WERI-Rb-1 (cell line): ENCODE measurements at regions not wholly inside any gene's neighbourhood (a gene's known extent, or its start where the extent isn't known, plus 50 kb on each side); places are given as distances from the start of the nearest gene placed in this dataset.

ENCODE experiments used
- DNase-seq: peaks from one replicate; pipeline ENCODE4 v3.0.0-alpha.2; 2020
- H3K27ac ChIP-seq: fragments of 250-450 bp; sonication (Bioruptor Pico); 2 replicates; pipeline ENCODE4 v1.5.1; 2020; ENCODE audit warnings: mild to moderate bottlenecking, moderate library complexity
- H3K27me3 ChIP-seq: fragments of 250-450 bp; sonication (Bioruptor Pico); 2 replicates; pipeline ENCODE4 v1.5.1; 2021; ENCODE audit warnings: mild to moderate bottlenecking, low read depth, moderate library complexity; ENCODE audit not compliant: insufficient read depth, severe bottlenecking
- H3K36me3 ChIP-seq: fragments of 250-450 bp; sonication (Bioruptor Pico); 2 replicates; pipeline ENCODE4 v1.5.1; 2020; ENCODE audit warnings: mild to moderate bottlenecking, moderate library complexity
- H3K4me3 ChIP-seq: 2 replicates; pipeline ENCODE4 v1.5.1; 2011; ENCODE audit warnings: low read depth, mild to moderate bottlenecking, control low read depth, low read length
- H3K9me3 ChIP-seq: fragments of 250-450 bp; sonication (Bioruptor Pico); 2 replicates; pipeline ENCODE4 v1.5.1; 2021; ENCODE audit warnings: mild to moderate bottlenecking, moderate library complexity; ENCODE audit not compliant: severe bottlenecking
- TF ChIP-seq, protein P1 (sequence below): IDR thresholded peaks from 2 replicates; pipeline ENCODE4 v1.5.1; 2011; ENCODE audit warnings: low read depth, mild to moderate bottlenecking, control low read depth, inconsistent platforms, low read length

DNA sequence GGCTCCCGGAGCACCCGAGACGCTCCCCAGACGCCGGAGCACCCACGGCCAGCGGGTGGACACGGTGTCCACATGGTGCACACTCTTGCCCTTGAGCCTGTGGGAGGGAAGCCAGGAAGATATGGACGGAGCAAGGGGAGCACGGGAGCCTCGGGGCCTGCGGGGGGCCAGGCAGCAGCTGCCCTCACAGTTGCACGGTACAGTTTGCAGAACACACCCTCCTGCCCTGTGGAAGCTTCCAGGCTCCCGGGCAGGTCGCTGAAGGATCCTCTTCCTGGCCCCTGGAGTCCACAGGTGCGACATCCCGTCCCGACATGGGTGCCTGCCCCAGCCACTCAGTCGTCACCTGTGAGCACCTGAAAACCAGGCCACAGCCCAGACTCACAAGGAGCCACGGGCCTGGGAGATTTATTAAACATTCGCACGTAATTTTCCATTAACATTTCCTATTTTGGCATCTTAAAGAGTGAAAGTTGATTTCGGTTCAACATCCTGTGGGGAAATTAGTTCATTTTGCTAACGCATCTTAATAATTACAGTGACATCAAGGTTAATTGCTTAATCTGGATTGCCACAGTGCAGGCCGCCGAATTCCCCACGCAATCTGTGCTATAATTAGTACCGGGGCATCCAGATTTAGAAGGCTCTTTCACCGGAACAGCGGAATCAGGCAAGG, 253.3 kb downstream of the BRD1 start:
- H3K27me3 ChIP-seq: no peaks in the 10 kb centered on the region
- no peaks in the 10 kb centered on the region for H3K9me3 ChIP-seq

DNA sequence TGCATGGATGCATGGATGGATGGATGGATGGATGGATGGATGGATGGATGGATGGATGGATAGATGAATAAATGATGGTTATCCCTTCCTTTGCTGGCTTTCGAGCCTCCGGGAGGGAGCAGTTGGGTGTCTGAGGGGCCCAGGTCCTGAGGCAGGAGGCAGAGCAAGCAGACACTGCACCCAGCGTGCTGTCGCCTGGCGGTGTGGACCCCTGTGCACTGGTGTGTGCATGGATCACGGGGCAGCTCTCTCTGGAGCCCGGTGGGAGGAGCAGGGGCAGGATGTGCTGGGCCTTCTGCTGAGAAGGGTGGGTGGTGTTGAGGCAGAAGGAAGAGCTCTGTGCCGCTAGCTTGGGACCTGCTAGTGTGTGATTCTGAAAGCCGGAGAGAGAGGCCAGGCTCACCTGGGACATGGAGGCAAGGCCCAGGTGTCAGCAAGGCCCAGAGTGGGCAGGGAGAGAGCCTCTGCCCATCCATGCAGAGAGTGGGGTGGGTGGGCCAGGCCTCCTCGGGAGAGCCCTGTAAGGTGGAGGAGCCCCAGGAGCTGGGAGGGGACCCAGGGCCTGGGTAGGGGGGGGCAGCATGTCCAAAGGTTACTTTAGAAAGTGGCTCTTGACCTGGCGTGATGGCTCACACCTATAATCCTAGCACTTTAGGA, 254.4 kb downstream of the BRD1 start:
- TF ChIP-seq, protein P1, sequence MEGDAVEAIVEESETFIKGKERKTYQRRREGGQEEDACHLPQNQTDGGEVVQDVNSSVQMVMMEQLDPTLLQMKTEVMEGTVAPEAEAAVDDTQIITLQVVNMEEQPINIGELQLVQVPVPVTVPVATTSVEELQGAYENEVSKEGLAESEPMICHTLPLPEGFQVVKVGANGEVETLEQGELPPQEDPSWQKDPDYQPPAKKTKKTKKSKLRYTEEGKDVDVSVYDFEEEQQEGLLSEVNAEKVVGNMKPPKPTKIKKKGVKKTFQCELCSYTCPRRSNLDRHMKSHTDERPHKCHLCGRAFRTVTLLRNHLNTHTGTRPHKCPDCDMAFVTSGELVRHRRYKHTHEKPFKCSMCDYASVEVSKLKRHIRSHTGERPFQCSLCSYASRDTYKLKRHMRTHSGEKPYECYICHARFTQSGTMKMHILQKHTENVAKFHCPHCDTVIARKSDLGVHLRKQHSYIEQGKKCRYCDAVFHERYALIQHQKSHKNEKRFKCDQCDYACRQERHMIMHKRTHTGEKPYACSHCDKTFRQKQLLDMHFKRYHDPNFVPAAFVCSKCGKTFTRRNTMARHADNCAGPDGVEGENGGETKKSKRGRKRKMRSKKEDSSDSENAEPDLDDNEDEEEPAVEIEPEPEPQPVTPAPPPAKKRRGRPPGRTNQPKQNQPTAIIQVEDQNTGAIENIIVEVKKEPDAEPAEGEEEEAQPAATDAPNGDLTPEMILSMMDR: no peak
- H3K9me3 ChIP-seq: no peaks in the 10 kb centered on the region

More for the DNA sequence above, 253.3 kb downstream of the BRD1 start:
- Histone ChIP-seq H3K27ac (no peak overlapping the region), H3K36me3 (no peaks in the 10 kb centered on the region), H3K4me3 (no peak overlapping the region)
- TF ChIP-seq, protein P1: no peak
- DNase-seq: no peak

DNA sequence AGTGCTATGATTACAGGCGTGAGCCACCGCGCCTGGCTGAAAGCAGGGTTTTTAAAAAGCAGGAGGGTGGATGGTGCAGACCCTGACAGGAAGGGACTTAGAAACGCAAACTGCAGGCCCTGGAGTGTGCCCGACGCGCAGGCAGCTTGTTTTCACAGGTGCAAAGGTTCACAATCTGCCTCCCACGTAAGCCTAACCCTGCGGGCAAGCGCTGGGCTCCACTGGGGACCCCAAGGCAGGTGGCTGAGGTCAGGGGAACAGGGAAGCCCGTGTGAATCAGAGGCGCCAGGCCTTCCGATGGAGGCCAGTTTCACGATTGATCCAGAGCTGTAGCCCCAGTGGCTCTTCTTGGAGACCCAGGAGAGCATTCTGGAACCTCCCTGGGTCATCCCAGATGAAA, 256.3 kb downstream of the BRD1 start:
- Histone ChIP-seq H3K4me3 (no peak overlapping the region), H3K27ac (no peak overlapping the region), H3K36me3 (no peaks in the 10 kb centered on the region), H3K27me3 (no peaks in the 10 kb centered on the region), H3K9me3 (no peaks in the 10 kb centered on the region)
- TF ChIP-seq, protein P1: no peak
- DNase-seq: no peak

More for the DNA sequence above, 254.4 kb downstream of the BRD1 start:
- H3K36me3 ChIP-seq: no peaks in the 10 kb centered on the region
- no peak overlapping the region for H3K27ac ChIP-seq
- H3K4me3 ChIP-seq: no peak overlapping the region
- no peaks in the 10 kb centered on the region for H3K27me3 ChIP-seq
- DNase-seq: no peak

DNA sequence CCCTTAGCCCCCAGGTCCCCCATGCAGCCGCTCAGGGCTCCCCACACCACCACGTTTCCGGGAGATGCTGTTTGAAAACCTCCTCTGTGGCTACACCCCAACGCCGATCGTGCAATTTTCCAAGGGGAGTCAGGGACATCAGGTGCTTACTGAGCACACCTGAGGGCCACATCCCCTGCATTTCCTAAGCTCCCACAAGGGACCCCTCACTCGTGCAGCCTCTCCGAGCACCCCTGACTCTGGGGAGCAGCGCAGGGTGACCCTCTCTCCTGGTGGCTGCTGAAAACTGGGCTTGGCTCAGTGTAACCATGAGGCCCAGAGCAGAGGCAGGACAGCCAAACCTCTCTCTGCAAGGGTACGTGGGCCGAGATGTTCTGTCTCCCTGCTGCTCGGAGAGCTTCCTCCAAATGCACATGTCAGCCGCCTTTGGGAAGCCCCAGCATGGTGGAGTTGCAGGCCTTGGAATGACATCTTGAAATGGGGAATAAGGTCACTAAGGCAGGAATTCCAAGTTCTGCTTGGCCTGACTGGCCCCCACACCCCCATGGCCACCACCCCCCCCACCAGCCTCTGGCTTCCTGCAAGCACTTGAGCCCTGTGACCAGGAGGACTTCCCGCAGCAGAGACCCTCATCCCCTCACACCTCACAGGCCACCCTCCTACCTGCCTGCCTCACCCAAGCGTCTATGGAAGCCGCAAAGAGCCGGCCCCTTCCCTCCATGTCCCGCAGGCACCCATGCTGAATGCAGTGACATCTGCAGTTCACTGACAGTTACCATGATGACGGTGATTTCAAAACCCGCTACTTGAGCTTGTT, 257.4 kb downstream of the BRD1 start:
- TF ChIP-seq, protein P1: no peak
- H3K9me3 ChIP-seq: no peaks in the 10 kb centered on the region

DNA sequence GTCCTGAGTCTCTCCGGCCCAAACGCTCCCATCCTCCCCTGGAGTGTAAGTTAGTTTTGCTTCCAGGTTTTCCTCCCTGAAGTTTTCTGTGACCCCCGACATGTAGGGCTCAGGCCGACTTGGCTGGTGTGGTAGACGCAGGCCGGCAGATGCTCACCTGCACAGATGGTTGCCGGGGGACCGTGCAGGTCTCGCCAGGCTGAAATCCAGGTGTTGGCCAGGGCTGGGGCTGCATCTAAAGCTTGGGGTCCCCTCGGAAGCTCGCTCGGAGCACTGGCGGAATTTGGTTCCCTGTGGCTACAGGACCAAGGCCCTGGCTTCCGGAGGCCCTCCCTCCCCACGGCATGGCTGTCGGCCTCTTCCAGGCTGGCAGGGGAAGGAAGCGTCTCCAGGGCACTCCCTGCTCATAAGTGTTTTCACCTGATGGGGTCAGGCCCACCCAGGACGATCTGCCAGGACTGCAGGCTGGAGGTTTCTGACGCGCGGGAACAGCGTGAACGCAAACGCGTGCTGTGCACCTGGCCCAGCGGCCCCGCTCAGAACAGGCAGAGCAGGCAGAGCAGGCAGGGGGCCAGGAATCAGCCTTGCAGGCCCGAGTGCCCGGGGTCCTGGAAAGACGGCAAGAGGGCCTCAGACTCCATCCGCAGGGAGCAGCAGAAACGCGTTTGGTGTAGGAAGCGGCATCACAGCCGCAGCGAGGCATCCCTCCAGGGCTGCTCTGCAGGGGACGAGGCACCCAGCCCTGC, 258.2 kb downstream of the BRD1 start:
- Histone ChIP-seq H3K27me3 (no peaks in the 10 kb centered on the region), H3K27ac (no peak overlapping the region), H3K4me3 (no peak overlapping the region), H3K36me3 (no peaks in the 10 kb centered on the region), H3K9me3 (no peaks in the 10 kb centered on the region)
- DNase-seq: no peak
- TF ChIP-seq, protein P1: no peak

More for the DNA sequence above, 257.4 kb downstream of the BRD1 start:
- no peak for DNase-seq
- Histone ChIP-seq H3K4me3 (no peak overlapping the region), H3K27me3 (no peaks in the 10 kb centered on the region), H3K27ac (no peak overlapping the region), H3K36me3 (no peaks in the 10 kb centered on the region)
